Colonic mucosa (tissue), 4 donors: ENCODE measurements at regions not wholly inside any gene's neighbourhood (a gene's known extent, or its start where the extent isn't known, plus 50 kb on each side); places are given as distances from the start of the nearest gene placed in this dataset.

Experiments used
- DNase-seq: peaks from one replicate; pipeline ENCODE4 v3.0.0-alpha.2; 2020
- H3K27ac ChIP-seq: fragments of 200-600 bp; one replicate; pipeline ENCODE4 v1.8.0; 2021
- H3K27me3 ChIP-seq: fragments of 200-600 bp; one replicate; pipeline ENCODE4 v1.8.0; 2021
- H3K36me3 ChIP-seq: fragments of 200-600 bp; one replicate; pipeline ENCODE4 v1.8.0; 2021
- H3K4me1 ChIP-seq: fragments of 200-600 bp; one replicate; pipeline ENCODE4 v1.8.0; 2021; ENCODE audit warnings: mild to moderate bottlenecking
- H3K4me3 ChIP-seq: fragments of 200-600 bp; one replicate; pipeline ENCODE4 v1.8.0; 2021
- H3K9ac ChIP-seq, 2 donors: one replicate each; pipeline ENCODE4 v1.7.0; 2013; ENCODE audit warnings: control low read depth in 2 of 2, low read depth in 2 of 2, low read length in 2 of 2
- H3K9me3 ChIP-seq: fragments of 200-600 bp; one replicate; pipeline ENCODE4 v1.8.0; 2021
- intact Hi-C: fragments of 100-400 bp; cut with DNase I; formaldehyde crosslinking; loops from one replicate; pipeline ENCODE4 v1.14.1; 2022
- TF ChIP-seq, protein P1 (sequence below): fragments of 200-600 bp; IDR thresholded peaks from one replicate; pipeline ENCODE4 v1.8.0; 2022; ENCODE audit warnings: antibody characterized with exemption, mild to moderate bottlenecking
- donor health status: healthy.
- donor health status: DM: no; HTN: no; CAD: no.
- donor health status: DM: no; HTN: no; CAD: no.

DNA sequence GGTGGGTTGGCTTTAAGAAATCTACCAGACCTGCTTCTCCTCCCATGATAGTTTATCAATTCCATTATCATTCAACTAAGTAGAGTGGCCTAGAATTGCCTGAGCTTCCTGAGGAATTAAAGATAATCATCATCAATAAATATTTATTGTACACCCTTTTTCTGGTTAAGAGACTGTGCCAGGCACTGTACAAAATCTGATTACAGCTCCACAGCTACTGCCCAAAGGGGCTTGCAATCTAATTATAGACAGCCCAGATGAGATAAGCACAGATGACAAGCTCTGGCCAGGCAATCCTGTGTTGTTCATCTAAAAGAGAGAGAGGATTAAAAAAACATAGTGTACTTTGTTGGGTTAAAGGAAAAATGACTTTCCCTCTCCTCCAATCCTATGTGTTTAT is 586.4 kb downstream of the GATA3 start:
- no peaks in the 10 kb centered on the region for H3K27me3 ChIP-seq
- H3K9me3 ChIP-seq, result no peaks in the 10 kb centered on the region
- no peak for DNase-seq
- H3K9ac ChIP-seq, result no peak overlapping the region
- TF ChIP-seq, protein P1, sequence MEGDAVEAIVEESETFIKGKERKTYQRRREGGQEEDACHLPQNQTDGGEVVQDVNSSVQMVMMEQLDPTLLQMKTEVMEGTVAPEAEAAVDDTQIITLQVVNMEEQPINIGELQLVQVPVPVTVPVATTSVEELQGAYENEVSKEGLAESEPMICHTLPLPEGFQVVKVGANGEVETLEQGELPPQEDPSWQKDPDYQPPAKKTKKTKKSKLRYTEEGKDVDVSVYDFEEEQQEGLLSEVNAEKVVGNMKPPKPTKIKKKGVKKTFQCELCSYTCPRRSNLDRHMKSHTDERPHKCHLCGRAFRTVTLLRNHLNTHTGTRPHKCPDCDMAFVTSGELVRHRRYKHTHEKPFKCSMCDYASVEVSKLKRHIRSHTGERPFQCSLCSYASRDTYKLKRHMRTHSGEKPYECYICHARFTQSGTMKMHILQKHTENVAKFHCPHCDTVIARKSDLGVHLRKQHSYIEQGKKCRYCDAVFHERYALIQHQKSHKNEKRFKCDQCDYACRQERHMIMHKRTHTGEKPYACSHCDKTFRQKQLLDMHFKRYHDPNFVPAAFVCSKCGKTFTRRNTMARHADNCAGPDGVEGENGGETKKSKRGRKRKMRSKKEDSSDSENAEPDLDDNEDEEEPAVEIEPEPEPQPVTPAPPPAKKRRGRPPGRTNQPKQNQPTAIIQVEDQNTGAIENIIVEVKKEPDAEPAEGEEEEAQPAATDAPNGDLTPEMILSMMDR, result no peak
- intact Hi-C loops, result no loop called here
- H3K27ac ChIP-seq, result no peak overlapping the region
- no peaks in the 10 kb centered on the region for H3K36me3 ChIP-seq
- H3K4me1 ChIP-seq, result no peaks in the 10 kb centered on the region
- no peak overlapping the region for H3K4me3 ChIP-seq

- H3K4me1 ChIP-seq, result no peaks in the 10 kb centered on the region
- H3K4me3 ChIP-seq, result no peak overlapping the region
- no peaks in the 10 kb centered on the region for H3K27me3 ChIP-seq
- TF ChIP-seq, protein P1, result no peak
- no peaks in the 10 kb centered on the region for H3K9me3 ChIP-seq
- H3K9ac ChIP-seq, result no peak overlapping the region
- no peaks in the 10 kb centered on the region for H3K36me3 ChIP-seq
- no peak for DNase-seq
- intact Hi-C loops, result no loop called here
- H3K27ac ChIP-seq, result no peak overlapping the region
These were observed 601.8 kb downstream of the GATA3 start for GRCh38 chr10:8656261-8656660.

GRCh38 chr10:8659982-8660381 is 605.5 kb downstream of the GATA3 start:
- Histone ChIP-seq H3K4me1 (no peaks in the 10 kb centered on the region), H3K9ac (no peak overlapping the region), H3K27me3 (no peaks in the 10 kb centered on the region), H3K4me3 (no peak overlapping the region), H3K36me3 (no peaks in the 10 kb centered on the region), H3K9me3 (no peaks in the 10 kb centered on the region), H3K27ac (no peak overlapping the region)
- TF ChIP-seq, protein P1, result no peak
- DNase-seq, result no peak
- intact Hi-C loops, result no loop called here

DNA sequence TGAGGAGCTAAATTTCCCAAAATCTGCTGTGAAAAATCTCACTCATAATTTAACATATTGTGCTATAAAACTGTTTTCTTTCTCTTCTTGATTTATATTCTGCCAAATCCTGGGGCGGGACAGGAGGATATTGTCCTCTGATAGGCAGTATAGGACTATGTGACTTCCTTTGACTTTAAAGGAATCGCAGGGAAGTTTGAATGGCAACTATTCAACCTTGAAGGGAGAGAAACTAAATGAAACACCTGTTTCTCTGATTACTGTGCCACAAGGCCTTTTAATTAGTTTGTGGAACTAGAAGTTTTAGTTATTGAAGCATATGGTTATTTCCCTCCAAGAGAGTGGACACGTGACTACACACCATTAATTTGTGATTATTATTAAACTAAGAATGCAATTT is 607.4 kb downstream of the GATA3 start:
- TF ChIP-seq, protein P1, result no peak
- H3K27me3 ChIP-seq, result no peaks in the 10 kb centered on the region
- no peaks in the 10 kb centered on the region for H3K36me3 ChIP-seq
- no peak for DNase-seq
- no peak overlapping the region for H3K9ac ChIP-seq
- intact Hi-C loops, result no loop called here
- no peak overlapping the region for H3K4me3 ChIP-seq
- H3K4me1 ChIP-seq, result no peaks in the 10 kb centered on the region
- H3K27ac ChIP-seq, result no peak overlapping the region
- H3K9me3 ChIP-seq, result no peaks in the 10 kb centered on the region

GRCh38 chr10:8663131-8663530 is 608.6 kb downstream of the GATA3 start:
- TF ChIP-seq, protein P1, result no peak
- no peak for DNase-seq
- H3K36me3 ChIP-seq, result no peaks in the 10 kb centered on the region

DNA sequence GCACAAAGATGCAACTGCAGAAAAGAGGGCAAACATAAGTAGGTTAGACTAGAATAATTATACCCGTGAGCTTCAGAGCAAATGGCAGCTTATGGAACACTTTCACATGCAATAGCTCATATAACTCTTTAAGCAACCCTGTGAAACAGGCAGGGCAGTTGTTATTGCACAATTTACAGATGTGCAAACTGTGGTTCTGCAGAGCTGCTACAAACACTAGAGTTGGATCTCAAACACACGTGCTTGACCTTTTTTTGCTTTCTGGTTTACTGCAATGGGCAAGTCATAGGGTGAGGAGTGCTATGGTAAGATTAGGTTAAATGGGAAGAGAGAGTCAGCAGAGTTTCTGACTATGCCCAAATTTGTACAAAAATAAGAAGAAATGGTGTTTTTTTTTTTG is 610.8 kb downstream of the GATA3 start:
- Histone ChIP-seq H3K4me3 (no peak overlapping the region), H3K4me1 (no peaks in the 10 kb centered on the region), H3K9ac (no peak overlapping the region), H3K27me3 (no peaks in the 10 kb centered on the region), H3K27ac (no peak overlapping the region), H3K36me3 (no peaks in the 10 kb centered on the region), H3K9me3 (no peaks in the 10 kb centered on the region)
- TF ChIP-seq, protein P1, result no peak
- intact Hi-C loops, result no loop called here
- DNase-seq, result no peak

More at GRCh38 chr10:8663131-8663530, 608.6 kb downstream of the GATA3 start:
- Histone ChIP-seq H3K27me3 (no peaks in the 10 kb centered on the region), H3K4me3 (no peak overlapping the region), H3K9me3 (no peaks in the 10 kb centered on the region), H3K4me1 (no peaks in the 10 kb centered on the region), H3K27ac (no peak overlapping the region), H3K9ac (no peak overlapping the region)
- intact Hi-C loops, result no loop called here
